HFFc6 (cell line): ENCODE measurements at regions not wholly inside any gene's neighbourhood (a gene's known extent, or its start where the extent isn't known, plus 50 kb on each side); places are given as distances from the start of the nearest gene placed in this dataset.

Experiments
- DNase-seq: peaks from one replicate; pipeline ENCODE4 v3.0.0-alpha.2; 2018
- H3K27ac Mint-ChIP-seq: 2 replicates; pipeline ENCODE4 v1.8.0; 2020; ENCODE audit warnings: mild to moderate bottlenecking, mixed read lengths
- H3K27me3 Mint-ChIP-seq: 2 replicates; pipeline ENCODE4 v1.8.0; 2021; ENCODE audit warnings: mild to moderate bottlenecking, moderate library complexity, mixed read lengths; ENCODE audit not compliant: insufficient read depth
- H3K36me3 Mint-ChIP-seq: 2 replicates; pipeline ENCODE4 v1.8.0; 2021; ENCODE audit warnings: low read depth, mixed read lengths
- H3K4me1 Mint-ChIP-seq: 2 replicates; pipeline ENCODE4 v1.8.0; 2020; ENCODE audit warnings: low read depth, mixed read lengths
- H3K4me3 Mint-ChIP-seq: 2 replicates; pipeline ENCODE4 v1.8.0; 2020; ENCODE audit warnings: mild to moderate bottlenecking, moderate library complexity, mixed read lengths
- H3K9me3 Mint-ChIP-seq: 2 replicates; pipeline ENCODE4 v1.8.0; 2020; ENCODE audit warnings: mild to moderate bottlenecking, mixed read lengths
- TF ChIP-seq, protein P1 (sequence below): fragments of 200-600 bp; sonication (generic); IDR thresholded peaks from 2 replicates; pipeline ENCODE4 v1.5.0; 2021; ENCODE audit warnings: antibody characterized with exemption, mild to moderate bottlenecking

DNA sequence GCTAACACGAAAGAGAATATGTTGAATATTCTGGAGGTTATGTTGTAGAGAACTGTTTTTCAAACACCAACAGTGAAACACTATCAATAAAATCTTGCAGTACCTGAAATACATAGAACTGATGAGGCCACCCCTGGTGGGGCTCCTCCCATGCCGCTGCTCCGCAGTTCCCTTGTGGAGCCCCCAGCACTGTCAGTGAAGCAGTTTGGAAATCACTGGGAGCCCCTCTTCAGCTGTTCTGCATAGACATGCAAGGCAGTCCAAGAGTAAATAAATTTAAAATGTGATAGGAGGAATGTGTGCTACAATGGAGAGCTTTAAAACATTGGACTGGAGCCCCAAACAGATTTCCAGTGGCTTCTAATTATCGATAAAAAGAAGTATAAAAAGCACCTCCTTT lies 189.4 kb downstream of the FNDC1 start:
- Mint-ChIP-seq H3K4me1 (no peaks in the 10 kb centered on the region), H3K27ac (no peak overlapping the region), H3K4me3 (no peak overlapping the region), H3K36me3 (no peaks in the 10 kb centered on the region), H3K9me3 (peaks cover 24% of the 10 kb centered on the region), H3K27me3 (peaks cover 3% of the 10 kb centered on the region; the same call in 1 of the 2 replicates)
- no peak for DNase-seq
- TF ChIP-seq, protein P1, sequence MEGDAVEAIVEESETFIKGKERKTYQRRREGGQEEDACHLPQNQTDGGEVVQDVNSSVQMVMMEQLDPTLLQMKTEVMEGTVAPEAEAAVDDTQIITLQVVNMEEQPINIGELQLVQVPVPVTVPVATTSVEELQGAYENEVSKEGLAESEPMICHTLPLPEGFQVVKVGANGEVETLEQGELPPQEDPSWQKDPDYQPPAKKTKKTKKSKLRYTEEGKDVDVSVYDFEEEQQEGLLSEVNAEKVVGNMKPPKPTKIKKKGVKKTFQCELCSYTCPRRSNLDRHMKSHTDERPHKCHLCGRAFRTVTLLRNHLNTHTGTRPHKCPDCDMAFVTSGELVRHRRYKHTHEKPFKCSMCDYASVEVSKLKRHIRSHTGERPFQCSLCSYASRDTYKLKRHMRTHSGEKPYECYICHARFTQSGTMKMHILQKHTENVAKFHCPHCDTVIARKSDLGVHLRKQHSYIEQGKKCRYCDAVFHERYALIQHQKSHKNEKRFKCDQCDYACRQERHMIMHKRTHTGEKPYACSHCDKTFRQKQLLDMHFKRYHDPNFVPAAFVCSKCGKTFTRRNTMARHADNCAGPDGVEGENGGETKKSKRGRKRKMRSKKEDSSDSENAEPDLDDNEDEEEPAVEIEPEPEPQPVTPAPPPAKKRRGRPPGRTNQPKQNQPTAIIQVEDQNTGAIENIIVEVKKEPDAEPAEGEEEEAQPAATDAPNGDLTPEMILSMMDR: no peak

DNA sequence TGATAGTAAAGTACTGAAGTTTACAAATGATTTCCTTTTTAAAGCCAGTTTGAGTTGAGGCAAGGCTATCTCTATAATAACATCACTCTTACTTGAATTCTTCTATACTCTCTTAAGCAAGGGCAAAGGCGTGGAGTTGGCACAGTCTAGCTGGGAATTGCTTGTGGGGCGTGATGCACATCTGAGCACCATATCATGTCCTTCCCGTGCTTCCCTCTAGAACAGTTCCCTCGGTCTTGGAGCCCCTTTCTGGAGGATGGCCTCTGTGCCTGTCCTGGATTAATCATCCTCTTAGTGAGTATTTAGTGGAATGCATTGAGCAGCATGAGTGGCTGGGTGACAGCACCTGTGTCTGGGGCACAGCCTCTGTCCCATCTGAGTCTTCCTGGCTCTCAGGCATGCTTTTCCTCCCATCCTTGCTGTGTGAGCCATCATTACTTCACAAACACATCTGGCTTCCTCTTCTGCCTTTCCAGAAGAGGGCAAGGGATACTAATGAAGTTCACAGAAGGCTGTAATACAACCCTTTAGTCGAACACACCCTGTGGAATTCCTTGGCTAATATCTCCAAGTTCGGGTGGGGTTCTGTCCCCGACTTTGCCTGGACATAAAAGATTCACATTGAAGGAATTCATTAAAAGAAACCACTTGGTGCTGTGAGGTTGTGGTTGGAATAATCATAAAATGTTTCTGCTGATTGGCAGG lies 188.2 kb downstream of the FNDC1 start:
- H3K36me3 Mint-ChIP-seq: no peaks in the 10 kb centered on the region
- TF ChIP-seq, protein P1: no peak
- peaks cover 3% of the 10 kb centered on the region; the same call in 1 of the 2 replicates for H3K27me3 Mint-ChIP-seq
- H3K27ac Mint-ChIP-seq: no peak overlapping the region
- no peak for DNase-seq
- H3K4me3 Mint-ChIP-seq: no peak overlapping the region
- no peaks in the 10 kb centered on the region for H3K4me1 Mint-ChIP-seq
- H3K9me3 Mint-ChIP-seq: peaks cover 31% of the 10 kb centered on the region

DNA sequence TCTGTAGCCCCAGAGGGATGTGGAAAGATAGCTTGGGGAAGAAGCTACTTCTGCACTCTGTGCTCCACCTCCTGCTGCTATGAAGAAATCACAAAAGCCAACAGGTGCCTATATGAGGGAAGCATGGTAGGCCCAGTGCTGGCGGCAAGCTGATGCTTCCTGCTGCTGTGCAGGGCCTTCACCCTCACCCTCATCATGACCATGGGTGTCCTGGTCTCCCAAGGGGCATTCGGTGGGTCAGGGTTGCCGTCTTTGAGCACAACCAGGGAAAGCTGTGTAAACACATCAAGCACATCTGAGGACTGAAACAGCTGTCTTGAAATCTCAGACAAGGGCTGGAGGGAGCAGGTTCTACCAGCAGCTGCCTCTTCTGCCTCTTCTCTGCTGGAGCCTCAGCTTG lies 184.0 kb downstream of the FNDC1 start:
- no peak overlapping the region for H3K4me3 Mint-ChIP-seq
- H3K9me3 Mint-ChIP-seq: peaks cover 49% of the 10 kb centered on the region
- peaks cover 3% of the 10 kb centered on the region for H3K27me3 Mint-ChIP-seq
- no peak overlapping the region for H3K27ac Mint-ChIP-seq
- TF ChIP-seq, protein P1: no peak
- DNase-seq: no peak
- H3K4me1 Mint-ChIP-seq: no peaks in the 10 kb centered on the region
- H3K36me3 Mint-ChIP-seq: no peaks in the 10 kb centered on the region

DNA sequence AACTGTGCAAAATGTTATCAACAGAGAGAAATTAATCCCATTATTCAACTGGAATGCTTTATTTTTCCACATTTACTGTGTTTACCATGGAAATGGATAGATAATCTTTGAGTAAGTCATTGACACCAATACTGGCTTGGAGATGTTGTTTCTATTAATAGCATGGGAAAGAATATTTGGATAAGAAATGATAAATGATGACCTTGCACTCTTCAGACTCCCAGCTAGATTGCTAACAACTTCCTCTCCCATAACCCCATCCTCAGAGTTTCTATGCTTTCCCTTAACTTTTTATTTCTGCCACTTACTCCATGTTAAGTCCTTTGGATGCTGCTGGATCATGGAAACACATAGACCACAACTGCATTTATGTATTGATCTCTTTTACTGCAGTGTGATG lies 182.5 kb downstream of the FNDC1 start:
- Mint-ChIP-seq H3K27ac (no peak overlapping the region), H3K4me1 (no peaks in the 10 kb centered on the region), H3K36me3 (no peaks in the 10 kb centered on the region), H3K27me3 (peaks cover 3% of the 10 kb centered on the region), H3K9me3 (peaks cover 51% of the 10 kb centered on the region), H3K4me3 (no peak overlapping the region)
- no peak for DNase-seq
- TF ChIP-seq, protein P1: no peak

DNA sequence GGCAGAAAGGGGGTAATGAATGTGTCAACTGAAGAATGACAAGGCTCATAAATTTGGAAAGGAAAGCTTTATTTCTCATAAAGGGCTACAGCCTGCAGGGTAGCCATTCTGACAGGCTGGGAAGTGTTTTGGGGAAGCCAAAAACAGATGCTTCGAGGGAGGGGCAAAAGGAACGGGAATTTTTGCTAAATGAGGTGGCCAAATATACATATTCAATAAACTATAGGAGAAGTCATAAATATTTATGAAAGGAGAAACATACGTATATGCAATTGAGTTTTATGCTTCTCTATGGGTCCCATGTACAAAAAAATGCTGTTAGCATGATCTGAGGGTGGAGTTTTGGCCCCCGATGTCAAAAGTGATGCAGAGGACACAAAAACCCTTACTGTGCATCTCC lies 180.7 kb downstream of the FNDC1 start:
- DNase-seq: no peak
- Mint-ChIP-seq H3K36me3 (no peaks in the 10 kb centered on the region), H3K4me3 (no peak overlapping the region), H3K9me3 (peaks cover 38% of the 10 kb centered on the region), H3K27me3 (no peaks in the 10 kb centered on the region; the same call in 1 of the 2 replicates), H3K4me1 (no peaks in the 10 kb centered on the region), H3K27ac (no peak overlapping the region)
- TF ChIP-seq, protein P1: no peak
